MM.1S (cell line): ENCODE measurements at regions not wholly inside any gene's neighbourhood (a gene's known extent, or its start where the extent isn't known, plus 50 kb on each side); places are given as distances from the start of the nearest gene placed in this dataset.

ENCODE experiments used
- DNase-seq: peaks from one replicate; pipeline ENCODE4 v3.0.0-alpha.2; 2015
- H2AFZ ChIP-seq: fragments of 300-600 bp; sonication (generic); 2 replicates; pipeline ENCODE4 v1.6.0; 2016; ENCODE audit warnings: antibody characterized with exemption, low read length
- H3F3A ChIP-seq: fragments of 300-600 bp; sonication (generic); 2 replicates; pipeline ENCODE4 v1.6.1; 2016; ENCODE audit warnings: mild to moderate bottlenecking, antibody characterized with exemption, low read length, moderate library complexity, mixed read lengths; ENCODE audit not compliant: insufficient read depth
- H3K27ac ChIP-seq: fragments of 300-600 bp; sonication (generic); 2 replicates; pipeline ENCODE4 v1.5.1; 2016; ENCODE audit warnings: mild to moderate bottlenecking, low read length
- H3K27me3 ChIP-seq: fragments of 300-600 bp; sonication (generic); replicated peaks from 2 replicates; pipeline ENCODE4 v1.6.0; 2016; ENCODE audit warnings: low read length; ENCODE audit not compliant: insufficient read depth
- H3K36me3 ChIP-seq: fragments of 300-600 bp; sonication (generic); replicated peaks from 2 replicates; pipeline ENCODE4 v1.6.1; 2016; ENCODE audit warnings: mild to moderate bottlenecking, low read length, mixed read lengths; ENCODE audit not compliant: insufficient read depth
- H3K4me1 ChIP-seq: fragments of 300-600 bp; sonication (generic); 2 replicates; pipeline ENCODE4 v1.6.1; 2016; ENCODE audit warnings: low read length, mixed read lengths
- H3K4me2 ChIP-seq: fragments of 300-600 bp; sonication (generic); 2 replicates; pipeline ENCODE4 v1.6.0; 2016; ENCODE audit warnings: low read depth, low read length
- H3K4me3 ChIP-seq: fragments of 300-600 bp; sonication (generic); 2 replicates; pipeline ENCODE4 v1.5.1; 2016; ENCODE audit warnings: low read length, mixed read lengths
- H3K79me2 ChIP-seq: fragments of 300-600 bp; sonication (generic); 2 replicates; pipeline ENCODE4 v1.6.1; 2016; ENCODE audit warnings: mixed run types, low read length, mixed read lengths
- H3K9ac ChIP-seq: fragments of 300-600 bp; sonication (generic); 2 replicates; pipeline ENCODE4 v1.6.1; 2016; ENCODE audit warnings: low read length, mixed read lengths
- H3K9me2 ChIP-seq: fragments of 300-600 bp; sonication (generic); replicated peaks from 2 replicates; pipeline ENCODE4 v1.6.1; 2016; ENCODE audit warnings: mild to moderate bottlenecking, low read length, mixed read lengths; ENCODE audit not compliant: insufficient read depth
- H3K9me3 ChIP-seq: fragments of 300-600 bp; sonication (generic); replicated peaks from 2 replicates; pipeline ENCODE4 v1.6.1; 2016; ENCODE audit warnings: mild to moderate bottlenecking, low read length, mixed read lengths; ENCODE audit not compliant: insufficient read depth
- H4K20me1 ChIP-seq: fragments of 300-600 bp; sonication (generic); 2 replicates; pipeline ENCODE4 v1.6.1; 2016; ENCODE audit warnings: mild to moderate bottlenecking, low read length, moderate library complexity, mixed read lengths; ENCODE audit not compliant: insufficient read depth
- CTCF ChIP-seq: fragments of 300-600 bp; sonication (generic); IDR thresholded peaks from 2 replicates; pipeline ENCODE4 v1.5.1; 2016; ENCODE audit warnings: antibody characterized with exemption, low read length, mixed read lengths
- EZH2 ChIP-seq: fragments of 300-600 bp; sonication (generic); optimal IDR thresholded peaks from 2 replicates; pipeline ENCODE3; 2017; ENCODE audit warnings: low read depth, mild to moderate bottlenecking, antibody characterized with exemption, low read length, mixed read lengths
- EZH2phosphoT487 ChIP-seq: fragments of 300-600 bp; sonication (generic); IDR thresholded peaks from 2 replicates; pipeline ENCODE4 v1.6.1; 2018; ENCODE audit warnings: antibody characterized with exemption, low read length

GRCh38 chr9:73270967-73271721 lies 119.5 kb downstream of the ANXA1 start:
- Histone ChIP-seq H3F3A (no peaks in the 10 kb centered on the region), H3K9me2 (no peaks in the 10 kb centered on the region), H3K79me2 (no peaks in the 10 kb centered on the region), H3K9me3 (no peaks in the 10 kb centered on the region), H3K4me2 (no peak overlapping the region), H3K36me3 (no peaks in the 10 kb centered on the region), H3K4me1 (no peaks in the 10 kb centered on the region), H3K27ac (no peak overlapping the region), H3K4me3 (no peak overlapping the region), H2AFZ (no peak overlapping the region), H3K9ac (no peak overlapping the region), H3K27me3 (no peaks in the 10 kb centered on the region), H4K20me1 (no peaks in the 10 kb centered on the region)
- no peak for TF ChIP-seq EZH2
- TF ChIP-seq CTCF: no peak
- no peak for TF ChIP-seq EZH2phosphoT487
- no peak for DNase-seq

DNA sequence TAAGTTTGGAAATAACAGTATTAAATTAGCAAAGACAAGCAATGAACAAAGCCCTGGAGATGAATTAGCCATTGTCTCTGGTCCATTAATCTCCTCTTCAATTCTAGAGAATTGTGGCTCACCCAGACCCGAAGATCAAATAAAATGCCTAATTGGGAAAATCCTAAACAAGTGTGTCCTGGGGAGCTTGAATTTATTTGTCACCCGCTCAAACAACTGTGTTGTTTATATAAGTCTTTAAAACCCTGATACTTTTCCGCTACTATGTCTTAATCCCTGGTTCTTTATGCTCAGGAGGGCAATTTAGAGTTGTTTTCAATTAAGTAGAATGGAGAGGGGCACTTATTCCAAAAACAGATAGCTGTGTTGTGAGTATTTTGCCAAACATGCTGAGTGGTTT lies 128.4 kb downstream of the ANXA1 start:
- no peaks in the 10 kb centered on the region for H3K27me3 ChIP-seq
- H3K9me2 ChIP-seq: no peaks in the 10 kb centered on the region
- H3K9ac ChIP-seq: no peak overlapping the region
- TF ChIP-seq CTCF (no peak), EZH2phosphoT487 (no peak), EZH2 (no peak)
- no peak overlapping the region for H2AFZ ChIP-seq
- no peaks in the 10 kb centered on the region for H3K9me3 ChIP-seq
- H3K79me2 ChIP-seq: no peaks in the 10 kb centered on the region
- no peak overlapping the region for H3K27ac ChIP-seq
- H3F3A ChIP-seq: no peaks in the 10 kb centered on the region
- no peak overlapping the region for H3K4me3 ChIP-seq
- no peaks in the 10 kb centered on the region for H4K20me1 ChIP-seq
- no peak overlapping the region for H3K4me2 ChIP-seq
- no peak for DNase-seq
- no peaks in the 10 kb centered on the region for H3K4me1 ChIP-seq
- no peaks in the 10 kb centered on the region for H3K36me3 ChIP-seq

DNA sequence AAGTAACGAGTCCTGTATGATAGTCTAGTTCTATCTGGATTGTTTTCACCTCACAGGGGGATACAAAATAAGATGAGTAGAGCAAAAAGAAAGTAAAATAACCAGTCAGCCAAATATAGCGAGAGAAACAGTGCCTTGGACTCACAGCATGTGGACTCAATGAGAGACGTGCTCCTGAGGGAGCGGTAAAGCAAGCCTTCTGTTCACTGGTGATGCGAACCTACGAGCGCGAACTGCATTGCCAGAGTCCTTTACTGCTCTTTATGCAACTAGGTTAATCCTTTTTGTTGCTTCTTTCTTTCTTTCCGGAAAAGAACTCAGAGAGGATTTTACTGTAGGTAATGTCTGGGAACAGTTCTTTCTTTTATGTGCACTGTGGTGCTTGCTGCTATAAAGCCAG lies 132.7 kb downstream of the ANXA1 start:
- no peaks in the 10 kb centered on the region for H3K9me3 ChIP-seq
- no peaks in the 10 kb centered on the region for H3F3A ChIP-seq

More for the DNA sequence above, 132.7 kb downstream of the ANXA1 start:
- no peak for TF ChIP-seq CTCF
- no peak for TF ChIP-seq EZH2
- TF ChIP-seq EZH2phosphoT487: no peak
- H4K20me1 ChIP-seq: no peaks in the 10 kb centered on the region
- H3K9me2 ChIP-seq: no peaks in the 10 kb centered on the region
- no peak overlapping the region for H3K27ac ChIP-seq
- H3K27me3 ChIP-seq: no peaks in the 10 kb centered on the region
- no peak overlapping the region for H3K4me2 ChIP-seq
- DNase-seq: no peak
- H3K36me3 ChIP-seq: no peaks in the 10 kb centered on the region
- no peak overlapping the region for H3K9ac ChIP-seq
- H3K79me2 ChIP-seq: no peaks in the 10 kb centered on the region
- H3K4me1 ChIP-seq: no peaks in the 10 kb centered on the region
- H3K4me3 ChIP-seq: no peak overlapping the region
- no peak overlapping the region for H2AFZ ChIP-seq
